SH-SY5Y (cell line): ENCODE measurements at regions not wholly inside any gene's neighbourhood (a gene's known extent, or its start where the extent isn't known, plus 50 kb on each side); places are given as distances from the start of the nearest gene placed in this dataset.

Experiments used
- GATA2 ChIP-seq: IDR thresholded peaks from 2 replicates; pipeline ENCODE4 v1.6.1; 2011; ENCODE audit warnings: mild to moderate bottlenecking, low read depth, low read length
- GATA3 ChIP-seq: IDR thresholded peaks from 2 replicates; pipeline ENCODE4 v1.6.1; 2011; ENCODE audit warnings: low read depth, mild to moderate bottlenecking, low read length, moderate library complexity

GRCh38 chr17:62860962-62861873 is 53.1 kb upstream of the MARCHF10 start:
- TF ChIP-seq GATA2, result no peak; the same call in 1 of the 2 replicates
- TF ChIP-seq GATA3, result no peak
